ENCODE measurements at regions not wholly inside any gene's neighbourhood (a gene's known extent, or its start where the extent isn't known, plus 50 kb on each side); places are given as distances from the start of the nearest gene placed in this dataset.

GRCh38 chr11:70501933-70502540 lies 103.7 kb downstream of the CTTN start:
- DNase-seq = no peak

GRCh38 chr11:70502677-70503467 lies 104.5 kb downstream of the CTTN start:
- no peak for DNase-seq

GRCh38 chr11:70503468-70504221 lies 105.3 kb downstream of the CTTN start:
- DNase-seq = no peak

GRCh38 chr11:70504246-70505020 lies 106.1 kb downstream of the CTTN start:
- DNase-seq = no peak

- DNase-seq = no peak
Measured at GRCh38 chr11:70505331-70505731, 107.0 kb downstream of the CTTN start.

GRCh38 chr11:70505761-70506657 lies 107.7 kb downstream of the CTTN start:
- DNase-seq = no peak

- no peak for DNase-seq
Measured at GRCh38 chr11:70506658-70506970, 108.3 kb downstream of the CTTN start.

GRCh38 chr11:70506986-70507385 lies 108.7 kb downstream of the CTTN start:
- DNase-seq = no peak

GRCh38 chr11:70507466-70508230 lies 109.3 kb downstream of the CTTN start:
- no peak for DNase-seq

GRCh38 chr11:70508231-70508480 lies 109.8 kb downstream of the CTTN start:
- DNase-seq = no peak

- no peak for DNase-seq
Measured at GRCh38 chr11:70509476-70509875, 111.1 kb downstream of the CTTN start.

- DNase-seq = no peak
Measured at GRCh38 chr11:70510106-70510505, 111.8 kb downstream of the CTTN start.

- no peak for DNase-seq
Measured at GRCh38 chr11:70510571-70510970, 112.2 kb downstream of the CTTN start.

- DNase-seq = no peak
Measured at GRCh38 chr11:70511345-70511744, 113.0 kb downstream of the CTTN start.

- no peak for DNase-seq
Measured at GRCh38 chr11:70512716-70513115, 114.4 kb downstream of the CTTN start.

GRCh38 chr11:70517203-70517602 lies 118.9 kb downstream of the CTTN start:
- no peak for DNase-seq

- DNase-seq = no peak
Measured at GRCh38 chr11:70517988-70518907, 119.9 kb downstream of the CTTN start.

GRCh38 chr11:70519117-70519516 lies 120.8 kb downstream of the CTTN start:
- no peak for DNase-seq

- no peak for DNase-seq
Measured at GRCh38 chr11:70521475-70522308, 123.4 kb downstream of the CTTN start.

GRCh38 chr11:70522309-70522592 lies 123.9 kb downstream of the CTTN start:
- no peak for DNase-seq

Data from Kasumi-1 (cell line).